ENCODE measurements at regions not wholly inside any gene's neighbourhood (a gene's known extent, or its start where the extent isn't known, plus 50 kb on each side); places are given as distances from the start of the nearest gene placed in this dataset.

DNA sequence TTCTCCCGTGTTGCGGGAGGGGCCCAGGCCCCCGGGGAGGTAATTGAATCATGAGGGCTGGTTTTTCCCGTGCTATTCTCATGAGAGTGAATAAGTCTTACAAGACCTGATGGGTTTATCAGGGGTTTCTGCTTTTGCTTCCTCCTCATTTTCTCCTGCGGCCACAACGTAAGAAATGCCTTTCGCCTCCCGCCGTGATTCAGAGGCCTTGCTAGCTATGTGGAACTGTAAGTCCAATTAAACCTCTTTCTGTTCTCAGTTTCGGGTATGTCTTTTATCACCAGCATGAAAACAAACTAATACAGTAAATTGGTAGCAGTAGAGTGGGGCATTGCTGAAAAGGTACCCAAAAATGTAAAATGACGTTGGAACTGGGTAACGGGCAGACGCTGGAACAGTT, 1035.1 kb downstream of the DTWD2 start:
- H3K79me2 ChIP-seq (ENCODE audit: control insufficient read depth, low read length), result no peaks in the 10 kb centered on the region
- no peaks in the 10 kb centered on the region for H3K9me2 ChIP-seq (replicated peaks; ENCODE audit: control insufficient read depth, low read length)
- TF ChIP-seq CTCF (IDR thresholded peaks at IDR 0.05; ENCODE audit: low read depth, low read length, poor library complexity, severe bottlenecking) (no peak), EZH2phosphoT487 (IDR thresholded peaks at IDR 0.05; ENCODE audit: borderline replicate concordance, low read length) (no peak)
- H3K4me3 ChIP-seq (ENCODE audit: low read length), result no peak overlapping the region
- no peaks in the 10 kb centered on the region for H3K36me3 ChIP-seq (ENCODE audit: control insufficient read depth, low read length)
- H3K27me3 ChIP-seq (ENCODE audit: control insufficient read depth, low read length), result no peaks in the 10 kb centered on the region
- H3K4me1 ChIP-seq (ENCODE audit: control insufficient read depth, low read length), result no peaks in the 10 kb centered on the region
- H3K9me3 ChIP-seq (ENCODE audit: control insufficient read depth, insufficient read depth, low read length), result no peaks in the 10 kb centered on the region
- no peak overlapping the region for H3K4me2 ChIP-seq (ENCODE audit: low read length)
- no peaks in the 10 kb centered on the region for H4K20me1 ChIP-seq (ENCODE audit: control insufficient read depth, insufficient read depth, low read depth, low read length)
- no peaks in the 10 kb centered on the region for H3F3A ChIP-seq (ENCODE audit: control insufficient read depth, insufficient read depth)
- H3K27ac ChIP-seq (ENCODE audit: low read depth, low read length), result no peak overlapping the region

GRCh38 chr5:117947836-117948235, 1040.5 kb downstream of the DTWD2 start:
- H3K4me1 ChIP-seq (ENCODE audit: control insufficient read depth, low read length), result no peaks in the 10 kb centered on the region
- H3F3A ChIP-seq (ENCODE audit: control insufficient read depth, insufficient read depth), result no peaks in the 10 kb centered on the region
- H3K27me3 ChIP-seq (ENCODE audit: control insufficient read depth, low read length), result no peaks in the 10 kb centered on the region
- H3K4me3 ChIP-seq (ENCODE audit: low read length), result no peak overlapping the region
- no peaks in the 10 kb centered on the region for H4K20me1 ChIP-seq (ENCODE audit: control insufficient read depth, insufficient read depth, low read depth, low read length)
- no peaks in the 10 kb centered on the region for H3K9me3 ChIP-seq (ENCODE audit: control insufficient read depth, insufficient read depth, low read length)
- no peaks in the 10 kb centered on the region for H3K36me3 ChIP-seq (ENCODE audit: control insufficient read depth, low read length)
- TF ChIP-seq CTCF (IDR thresholded peaks at IDR 0.05; ENCODE audit: low read depth, low read length, poor library complexity, severe bottlenecking) (no peak), EZH2phosphoT487 (IDR thresholded peaks at IDR 0.05; ENCODE audit: borderline replicate concordance, low read length) (no peak)
- no peak overlapping the region for H3K4me2 ChIP-seq (ENCODE audit: low read length)
- no peaks in the 10 kb centered on the region for H3K79me2 ChIP-seq (ENCODE audit: control insufficient read depth, low read length)
- H3K27ac ChIP-seq (ENCODE audit: low read depth, low read length), result no peak overlapping the region
- no peaks in the 10 kb centered on the region for H3K9me2 ChIP-seq (replicated peaks; ENCODE audit: control insufficient read depth, low read length)

GRCh38 chr5:117947121-117947520, 1041.2 kb downstream of the DTWD2 start:
- Histone ChIP-seq H3K79me2 (ENCODE audit: control insufficient read depth, low read length) (no peaks in the 10 kb centered on the region), H3K9me2 (replicated peaks; ENCODE audit: control insufficient read depth, low read length) (no peaks in the 10 kb centered on the region), H3K27me3 (ENCODE audit: control insufficient read depth, low read length) (no peaks in the 10 kb centered on the region), H3K4me3 (ENCODE audit: low read length) (no peak overlapping the region), H4K20me1 (ENCODE audit: control insufficient read depth, insufficient read depth, low read depth, low read length) (no peaks in the 10 kb centered on the region), H3F3A (ENCODE audit: control insufficient read depth, insufficient read depth) (no peaks in the 10 kb centered on the region), H3K9me3 (ENCODE audit: control insufficient read depth, insufficient read depth, low read length) (no peaks in the 10 kb centered on the region), H3K36me3 (ENCODE audit: control insufficient read depth, low read length) (no peaks in the 10 kb centered on the region), H3K27ac (ENCODE audit: low read depth, low read length) (no peak overlapping the region), H3K4me2 (ENCODE audit: low read length) (no peak overlapping the region), H3K4me1 (ENCODE audit: control insufficient read depth, low read length) (no peaks in the 10 kb centered on the region)
- no peak for TF ChIP-seq CTCF (IDR thresholded peaks at IDR 0.05; ENCODE audit: low read depth, low read length, poor library complexity, severe bottlenecking)
- no peak for TF ChIP-seq EZH2phosphoT487 (IDR thresholded peaks at IDR 0.05; ENCODE audit: borderline replicate concordance, low read length)

GRCh38 chr5:117945258-117945657, 1043.1 kb downstream of the DTWD2 start:
- H3K36me3 ChIP-seq (ENCODE audit: control insufficient read depth, low read length), result no peaks in the 10 kb centered on the region
- no peaks in the 10 kb centered on the region for H3K9me2 ChIP-seq (replicated peaks; ENCODE audit: control insufficient read depth, low read length)
- TF ChIP-seq EZH2phosphoT487 (IDR thresholded peaks at IDR 0.05; ENCODE audit: borderline replicate concordance, low read length) (no peak), CTCF (IDR thresholded peaks at IDR 0.05; ENCODE audit: low read depth, low read length, poor library complexity, severe bottlenecking) (no peak)
- no peaks in the 10 kb centered on the region for H3K79me2 ChIP-seq (ENCODE audit: control insufficient read depth, low read length)
- H3K4me2 ChIP-seq (ENCODE audit: low read length), result no peak overlapping the region
- no peak overlapping the region for H3K27ac ChIP-seq (ENCODE audit: low read depth, low read length)
- H3K4me1 ChIP-seq (ENCODE audit: control insufficient read depth, low read length), result no peaks in the 10 kb centered on the region
- no peaks in the 10 kb centered on the region for H3F3A ChIP-seq (ENCODE audit: control insufficient read depth, insufficient read depth)
- H3K4me3 ChIP-seq (ENCODE audit: low read length), result no peak overlapping the region
- no peaks in the 10 kb centered on the region for H3K27me3 ChIP-seq (ENCODE audit: control insufficient read depth, low read length)
- H3K9me3 ChIP-seq (ENCODE audit: control insufficient read depth, insufficient read depth, low read length), result no peaks in the 10 kb centered on the region
- no peaks in the 10 kb centered on the region for H4K20me1 ChIP-seq (ENCODE audit: control insufficient read depth, insufficient read depth, low read depth, low read length)
